CD14-positive monocyte (primary cell): ENCODE measurements at regions not wholly inside any gene's neighbourhood (a gene's known extent, or its start where the extent isn't known, plus 50 kb on each side); places are given as distances from the start of the nearest gene placed in this dataset.
"Not testable (repeated sequence)": the region's sequence is repeated elsewhere in the genome, so short reads cannot be mapped to it uniquely, and the experiment has no call there.

Experiments
- DNase-seq, 3 donors: peaks; one replicate each; pipeline ENCODE4 v3.0.0-alpha.2; 2011 to 2022
- H2AFZ ChIP-seq: 2 replicates; pipeline ENCODE4 v1.6.0; 2012; ENCODE audit warnings: mild to moderate bottlenecking, low read depth, low read length, inconsistent platforms; ENCODE audit not compliant: insufficient read depth, poor library complexity, severe bottlenecking
- H3K27ac ChIP-seq, 2 donors: 1 replicate in 1 of 2; 2 replicates in 1 of 2; pipeline ENCODE4 v1.5.1; 2012 to 2013; ENCODE audit warnings: low read length in 2 of 2, control low read depth in 1 of 2, inconsistent platforms in 1 of 2, low read depth in 1 of 2, mild to moderate bottlenecking in 1 of 2
- H3K27me3 ChIP-seq, 2 donors: one replicate each; pipeline versions ENCODE4 v1.6.0 to v1.6.1; 2011 to 2013; ENCODE audit warnings: low read length in 2 of 2; ENCODE audit not compliant: control insufficient read depth in 2 of 2, insufficient read depth in 2 of 2
- H3K36me3 ChIP-seq, 2 donors: replicated peaks in 1 of 2; 1 replicate in 1 of 2; 2 replicates in 1 of 2; pipeline versions ENCODE4 v1.5.1 to v1.6.1; 2012 to 2013; ENCODE audit warnings: low read length in 2 of 2, control low read depth in 1 of 2, inconsistent platforms in 1 of 2, mild to moderate bottlenecking in 1 of 2; ENCODE audit not compliant: insufficient read depth in 2 of 2, control insufficient read depth in 1 of 2
- H3K4me1 ChIP-seq, 2 donors: 1 replicate in 1 of 2; 2 replicates in 1 of 2; pipeline versions ENCODE4 v1.5.1 to v1.6.1; 2012 to 2013; ENCODE audit warnings: low read length in 2 of 2, control low read depth in 1 of 2, inconsistent platforms in 1 of 2, mild to moderate bottlenecking in 1 of 2, moderate library complexity in 1 of 2; ENCODE audit not compliant: insufficient read depth in 2 of 2, control insufficient read depth in 1 of 2
- H3K4me2 ChIP-seq: replicated peaks from 2 replicates; pipeline ENCODE3; 2012; ENCODE audit warnings: low read length, moderate library complexity, mild to moderate bottlenecking; ENCODE audit not compliant: poor library complexity, severe bottlenecking; ENCODE audit errors: extremely low read depth
- H3K4me3 ChIP-seq, 3 experiments: fragments of 200-600 bp in 1 of 3; sonication (generic) in 1 of 3; replicated peaks in 1 of 3; 1 replicate in 2 of 3; 2 replicates in 1 of 3; pipeline ENCODE4 v1.5.1; 2011 to 2013; ENCODE audit warnings: low read length in 3 of 3, mild to moderate bottlenecking in 3 of 3, control low read depth in 2 of 3, low read depth in 2 of 3, inconsistent platforms in 1 of 3, moderate library complexity in 1 of 3
- H3K79me2 ChIP-seq: 2 replicates; pipeline ENCODE4 v1.6.0; 2012; ENCODE audit warnings: mild to moderate bottlenecking, control low read depth, inconsistent platforms, low read length, moderate library complexity; ENCODE audit not compliant: insufficient read depth
- H3K9ac ChIP-seq: 2 replicates; pipeline ENCODE4 v1.6.0; 2017; ENCODE audit warnings: low read length, mild to moderate bottlenecking; ENCODE audit not compliant: insufficient read depth, poor library complexity, severe bottlenecking
- H3K9me3 ChIP-seq, 2 donors: replicated peaks in 1 of 2; 1 replicate in 1 of 2; 2 replicates in 1 of 2; pipeline versions ENCODE4 v1.5.1 to v1.6.1; 2012 to 2013; ENCODE audit warnings: low read length in 2 of 2, control low read depth in 1 of 2; ENCODE audit not compliant: control insufficient read depth in 1 of 2, insufficient read depth in 1 of 2
- H4K20me1 ChIP-seq: 2 replicates; pipeline ENCODE4 v1.6.0; 2012; ENCODE audit warnings: mild to moderate bottlenecking, low read length, control low read depth, moderate library complexity; ENCODE audit not compliant: insufficient read depth
- H3K27ac Mint-ChIP-seq, 7 donors: one replicate each; pipeline ENCODE4 v1.8.0; 2020; ENCODE audit warnings: mild to moderate bottlenecking in 7 of 7, mixed read lengths in 7 of 7, moderate library complexity in 6 of 7, inconsistent platforms in 2 of 7
- H3K27me3 Mint-ChIP-seq, 3 donors: one replicate each; pipeline ENCODE4 v1.8.0; 2021 to 2022; ENCODE audit warnings: low read depth in 3 of 3, mild to moderate bottlenecking in 3 of 3, mixed read lengths in 3 of 3, moderate library complexity in 3 of 3, inconsistent platforms in 1 of 3
- H3K36me3 Mint-ChIP-seq, 2 donors: one replicate each; pipeline ENCODE4 v1.8.0; 2020; ENCODE audit warnings: mixed read lengths in 2 of 2, inconsistent platforms in 1 of 2, mild to moderate bottlenecking in 1 of 2
- H3K4me1 Mint-ChIP-seq: one replicate; pipeline ENCODE4 v1.8.0; 2020; ENCODE audit warnings: mild to moderate bottlenecking, mixed read lengths
- H3K4me3 Mint-ChIP-seq, 2 donors: one replicate each; pipeline ENCODE4 v1.8.0; 2020; ENCODE audit warnings: mild to moderate bottlenecking in 2 of 2, mixed read lengths in 2 of 2, moderate library complexity in 1 of 2
- H3K9me3 Mint-ChIP-seq, 7 donors: one replicate each; pipeline ENCODE4 v1.8.0; 2020 to 2022; ENCODE audit warnings: mixed read lengths in 7 of 7, mild to moderate bottlenecking in 6 of 7, moderate library complexity in 6 of 7, inconsistent platforms in 2 of 7
- CTCF ChIP-seq: fragments of 200-600 bp; IDR thresholded peaks from one replicate; pipeline ENCODE4 v1.8.0; 2022; ENCODE audit warnings: antibody characterized with exemption, mild to moderate bottlenecking
- WGBS: methylation state at CpG from one replicate; pipeline ENCODE4 v1.1.5; 2013; ENCODE audit warnings: missing lambda C conversion rate; ENCODE audit not compliant: insufficient coverage; 5-methylcytosine and 5-hydroxymethylcytosine counted together
- intact Hi-C, 2 donors: fragments of 100-400 bp; cut with micrococcal nuclease; formaldehyde crosslinking; loops; one replicate each; pipeline versions ENCODE4 v1.15.0 to v1.15.1; 2023

- Histone ChIP-seq H3K9ac (no peak overlapping the region), H3K4me2 (no peak overlapping the region), H3K27me3 (no peaks in the 10 kb centered on the region), H3K4me3 (no peak overlapping the region), H4K20me1 (no peaks in the 10 kb centered on the region), H2AFZ (no peak overlapping the region), H3K79me2 (no peaks in the 10 kb centered on the region), H3K9me3 (no peaks in the 10 kb centered on the region), H3K36me3 (no peaks in the 10 kb centered on the region), H3K27ac (no peak overlapping the region), H3K4me1 (peaks cover 8 to 20% of the 10 kb centered on the region in 2 donors)
- TF ChIP-seq CTCF: no peak
- Mint-ChIP-seq H3K9me3 (peaks cover 0 to 2% (median 0%) of the 10 kb centered on the region in 7 donors), H3K4me1 (peaks cover 21% of the 10 kb centered on the region), H3K27me3 (no peaks in the 10 kb centered on the region), H3K4me3 (no peak overlapping the region), H3K27ac (no peak overlapping the region), H3K36me3 (no peaks in the 10 kb centered on the region)
- DNase-seq: no peak
- WGBS: no CpG with 5 or more reads among the region's 1 CpG
- intact Hi-C loops: no loop called here
Observed at GRCh38 chr5:100709771-100710170, 174.6 kb downstream of the FAM174A start.

GRCh38 chr5:100714780-100715179 lies 179.6 kb downstream of the FAM174A start:
- H3K27ac Mint-ChIP-seq, H3K36me3 Mint-ChIP-seq, H2AFZ ChIP-seq, H3K4me1 Mint-ChIP-seq, H3K4me2 ChIP-seq, DNase-seq, H3K4me1 ChIP-seq, H3K9ac ChIP-seq, H3K27ac ChIP-seq, intact Hi-C loops, H3K27me3 Mint-ChIP-seq, H3K4me3 ChIP-seq, H3K36me3 ChIP-seq, H3K79me2 ChIP-seq, H3K4me3 Mint-ChIP-seq, H3K9me3 ChIP-seq, H4K20me1 ChIP-seq, H3K27me3 ChIP-seq, H3K9me3 Mint-ChIP-seq: not testable (repeated sequence)
- no CpG with 5 or more reads among the region's 2 CpGs for WGBS
